GM06990 (cell line): ENCODE measurements at regions not wholly inside any gene's neighbourhood (a gene's known extent, or its start where the extent isn't known, plus 50 kb on each side); places are given as distances from the start of the nearest gene placed in this dataset.
"Not testable (repeated sequence)": the region's sequence is repeated elsewhere in the genome, so short reads cannot be mapped to it uniquely, and the experiment has no call there.

Experiments used
- DNase-seq: peaks from one replicate; pipeline ENCODE4 v3.0.0-alpha.2; 2011; ENCODE audit not compliant: insufficient read length; ENCODE audit errors: extremely low read depth
- H3K27me3 ChIP-seq: replicated peaks from 2 replicates; pipeline ENCODE4 v1.6.0; 2011; ENCODE audit warnings: low read length; ENCODE audit not compliant: control insufficient read depth, insufficient read depth
- H3K36me3 ChIP-seq: 2 replicates; pipeline ENCODE4 v1.5.1; 2011; ENCODE audit warnings: low read length; ENCODE audit not compliant: control insufficient read depth, insufficient read depth
- H3K4me3 ChIP-seq: replicated peaks from 2 replicates; pipeline ENCODE4 v1.5.1; 2011; ENCODE audit warnings: low read depth, mild to moderate bottlenecking, control low read depth, low read length
- CTCF ChIP-seq: IDR thresholded peaks from 2 replicates; pipeline ENCODE4 v1.5.1; 2011; ENCODE audit warnings: low read length, control low read depth, mild to moderate bottlenecking, inconsistent platforms; ENCODE audit not compliant: insufficient read depth, poor library complexity, severe bottlenecking

GRCh38 chr12:114812858-114813761 lies 129.1 kb upstream of the TBX3 start:
- no peak for DNase-seq
- no peak for TF ChIP-seq CTCF
- H3K36me3 ChIP-seq = no peaks in the 10 kb centered on the region
- no peaks in the 10 kb centered on the region for H3K27me3 ChIP-seq
- no peak overlapping the region for H3K4me3 ChIP-seq

- TF ChIP-seq CTCF = no peak
- Histone ChIP-seq H3K4me3 (no peak overlapping the region), H3K36me3 (no peaks in the 10 kb centered on the region), H3K27me3 (no peaks in the 10 kb centered on the region)
- DNase-seq = no peak
Observed at GRCh38 chr12:114812384-114812783, 128.4 kb upstream of the TBX3 start.

- H3K36me3 ChIP-seq = no peaks in the 10 kb centered on the region
- no peak for DNase-seq
- H3K4me3 ChIP-seq = no peak overlapping the region
- no peaks in the 10 kb centered on the region for H3K27me3 ChIP-seq
- TF ChIP-seq CTCF = no peak
Observed at GRCh38 chr12:114809097-114809496, 125.1 kb upstream of the TBX3 start.

GRCh38 chr12:114801381-114801780 lies 117.4 kb upstream of the TBX3 start:
- DNase-seq, H3K4me3 ChIP-seq, H3K36me3 ChIP-seq, H3K27me3 ChIP-seq: not testable (repeated sequence)

GRCh38 chr12:114800566-114800965 lies 116.6 kb upstream of the TBX3 start:
- H3K4me3 ChIP-seq, H3K36me3 ChIP-seq, H3K27me3 ChIP-seq, DNase-seq: not testable (repeated sequence)

- TF ChIP-seq CTCF = no peak
- DNase-seq = no peak
- Histone ChIP-seq H3K27me3 (no peaks in the 10 kb centered on the region), H3K4me3 (no peak overlapping the region), H3K36me3 (no peaks in the 10 kb centered on the region)
Observed at GRCh38 chr12:114799574-114800487, 115.9 kb upstream of the TBX3 start.
